RWPE1 (cell line): ENCODE measurements at regions not wholly inside any gene's neighbourhood (a gene's known extent, or its start where the extent isn't known, plus 50 kb on each side); places are given as distances from the start of the nearest gene placed in this dataset.

Experiments
- CTCF ChIA-PET: fragments of 350-600 bp; sonication (Branson Sonifier 250); formaldehyde crosslinking; extraction: SDS; loops from one replicate; lab custom pipeline; 2021; lab: Yijun Ruan, JAX
- POLR2A ChIA-PET: fragments of 400-600 bp; formaldehyde crosslinking; extraction: SDS; loops from one replicate; lab custom pipeline; 2020; ENCODE audit warnings: antibody characterized with exemption; ENCODE audit not compliant: low non-redundant PET; lab: Yijun Ruan, JAX
- DNase-seq: peaks from one replicate; pipeline ENCODE4 v3.0.0; 2012; ENCODE audit warnings: low spot score
- H3K27ac ChIP-seq: fragments of 450-650 bp; 2 replicates; pipeline ENCODE4 v1.5.1; 2017
- TF ChIP-seq, protein P1 (sequence below): fragments of 450-650 bp; conservative IDR thresholded peaks from 2 replicates; pipeline ENCODE4 v1.5.1; 2017; ENCODE audit warnings: low read depth, mild to moderate bottlenecking

GRCh38 chr5:77942578-77943239 lies 166.6 kb upstream of the TBCA start:
- H3K27ac ChIP-seq: no peak overlapping the region
- ChIA-PET CTCF (no interaction called here), POLR2A (no interaction called here)
- no peak for DNase-seq
- TF ChIP-seq, protein P1, sequence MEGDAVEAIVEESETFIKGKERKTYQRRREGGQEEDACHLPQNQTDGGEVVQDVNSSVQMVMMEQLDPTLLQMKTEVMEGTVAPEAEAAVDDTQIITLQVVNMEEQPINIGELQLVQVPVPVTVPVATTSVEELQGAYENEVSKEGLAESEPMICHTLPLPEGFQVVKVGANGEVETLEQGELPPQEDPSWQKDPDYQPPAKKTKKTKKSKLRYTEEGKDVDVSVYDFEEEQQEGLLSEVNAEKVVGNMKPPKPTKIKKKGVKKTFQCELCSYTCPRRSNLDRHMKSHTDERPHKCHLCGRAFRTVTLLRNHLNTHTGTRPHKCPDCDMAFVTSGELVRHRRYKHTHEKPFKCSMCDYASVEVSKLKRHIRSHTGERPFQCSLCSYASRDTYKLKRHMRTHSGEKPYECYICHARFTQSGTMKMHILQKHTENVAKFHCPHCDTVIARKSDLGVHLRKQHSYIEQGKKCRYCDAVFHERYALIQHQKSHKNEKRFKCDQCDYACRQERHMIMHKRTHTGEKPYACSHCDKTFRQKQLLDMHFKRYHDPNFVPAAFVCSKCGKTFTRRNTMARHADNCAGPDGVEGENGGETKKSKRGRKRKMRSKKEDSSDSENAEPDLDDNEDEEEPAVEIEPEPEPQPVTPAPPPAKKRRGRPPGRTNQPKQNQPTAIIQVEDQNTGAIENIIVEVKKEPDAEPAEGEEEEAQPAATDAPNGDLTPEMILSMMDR: no peak

DNA sequence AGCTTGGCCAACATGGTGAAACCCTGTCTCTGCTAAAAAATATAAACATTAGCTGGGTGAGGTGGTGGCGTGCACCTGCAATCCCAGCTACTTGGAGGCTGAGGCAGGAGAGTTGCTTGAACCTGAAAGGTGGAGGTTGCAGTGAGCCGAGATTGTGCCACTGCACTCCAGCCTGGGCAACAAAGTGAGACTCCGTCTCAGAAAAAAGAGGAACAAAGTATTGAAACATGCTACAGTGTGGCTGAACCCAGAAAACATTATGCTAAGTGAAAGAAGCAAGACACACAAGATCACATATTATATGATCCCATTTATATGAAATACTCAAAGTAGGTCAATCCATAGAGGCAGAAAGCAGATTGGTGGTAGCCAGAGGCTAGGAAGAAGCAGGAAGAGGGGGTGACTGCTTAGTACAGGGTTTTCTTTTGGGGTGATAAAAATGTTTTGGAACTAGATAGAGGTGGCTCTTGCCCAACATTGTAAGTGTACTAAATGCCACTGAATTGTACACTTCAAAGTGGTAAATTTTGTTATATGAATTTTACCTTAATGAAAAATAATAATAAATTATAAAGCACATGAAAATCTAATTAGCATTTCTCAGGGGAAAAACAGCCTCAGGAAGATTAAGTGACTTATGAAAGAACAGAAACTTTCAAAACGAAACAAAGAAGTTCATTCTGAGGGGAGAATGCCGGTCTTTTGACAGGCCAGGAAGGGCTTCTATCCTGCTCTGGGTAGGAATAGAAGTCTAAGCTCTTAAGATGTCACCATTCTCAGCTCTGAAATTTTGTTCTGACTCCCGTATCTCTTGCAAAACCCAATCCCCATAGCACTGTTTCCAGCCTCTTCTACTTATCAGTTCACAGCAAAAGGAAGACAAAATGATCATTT lies 161.1 kb upstream of the TBCA start:
- no peak overlapping the region for H3K27ac ChIP-seq
- no peak for DNase-seq
- ChIA-PET POLR2A (no interaction called here), CTCF (no interaction called here)
- TF ChIP-seq, protein P1: no peak

DNA sequence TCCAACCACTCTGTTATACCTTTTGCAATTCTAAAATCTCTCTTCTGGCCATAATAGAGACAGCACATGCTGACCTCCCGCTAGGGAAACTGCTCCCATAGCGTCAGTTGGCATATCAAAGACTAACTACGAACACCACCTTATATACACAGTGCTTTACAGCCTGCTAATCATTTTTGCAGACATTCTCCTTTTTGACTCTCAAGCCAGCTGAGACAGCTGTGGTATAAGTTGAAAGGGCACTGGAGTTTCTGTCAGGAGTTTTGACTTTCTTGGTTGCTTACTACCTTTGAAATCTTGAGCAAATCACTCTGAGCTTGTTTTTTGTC lies 160.2 kb upstream of the TBCA start:
- POLR2A ChIA-PET: no interaction called here
- no peak for DNase-seq
- CTCF ChIA-PET: no interaction called here
- H3K27ac ChIP-seq: no peak overlapping the region
- TF ChIP-seq, protein P1: no peak

- no peak for DNase-seq
These were observed 159.6 kb upstream of the TBCA start for GRCh38 chr5:77935506-77936364.

GRCh38 chr5:77928776-77929300 lies 152.7 kb upstream of the TBCA start:
- H3K27ac ChIP-seq: no peak overlapping the region
- CTCF ChIA-PET: no interaction called here
- TF ChIP-seq, protein P1: no peak

More at GRCh38 chr5:77935506-77936364, 159.6 kb upstream of the TBCA start:
- POLR2A ChIA-PET: no interaction called here
- H3K27ac ChIP-seq: no peak overlapping the region
- CTCF ChIA-PET: no interaction called here
- TF ChIP-seq, protein P1: no peak

GRCh38 chr5:77926337-77926736 lies 150.2 kb upstream of the TBCA start:
- ChIA-PET POLR2A (no interaction called here), CTCF (interaction anchor here (0.6 kb wide), 1 partner anchor 95 kb away, joined by 4 read pairs; no protein-coding TSS in a partner anchor)

More at GRCh38 chr5:77928776-77929300, 152.7 kb upstream of the TBCA start:
- DNase-seq: no peak
- POLR2A ChIA-PET: no interaction called here

More at GRCh38 chr5:77926337-77926736, 150.2 kb upstream of the TBCA start:
- no peak for DNase-seq
- H3K27ac ChIP-seq: no peak overlapping the region
- TF ChIP-seq, protein P1: no peak
